Right ventricle myocardium superior (tissue), 1 donor: ENCODE measurements at regions not wholly inside any gene's neighbourhood (a gene's known extent, or its start where the extent isn't known, plus 50 kb on each side); places are given as distances from the start of the nearest gene placed in this dataset.
A peak's percentile ranks its signal among the peaks of the same experiment; 100 is the strongest.
"Not testable (repeated sequence)": the region's sequence is repeated elsewhere in the genome, so short reads cannot be mapped to it uniquely, and the experiment has no call there.

ENCODE experiments used
- ATAC-seq: fragments of 200-7000 bp; cut with Tn5 transposase; one replicate; pipeline ENCODE4 v1.9.1; 2020; ENCODE audit warnings: mild to moderate bottlenecking; ENCODE audit not compliant: poor library complexity
- DNase-seq: peaks from one replicate; pipeline ENCODE4 v3.0.0-alpha.2; 2020
- intact Hi-C: fragments of 100-400 bp; cut with DNase I; formaldehyde crosslinking; loops from one replicate; pipeline ENCODE4 v1.11.2; 2022
- donor health status: DM: no; HTN: yes; CAD: no; lungs with severe emphysema.

DNA sequence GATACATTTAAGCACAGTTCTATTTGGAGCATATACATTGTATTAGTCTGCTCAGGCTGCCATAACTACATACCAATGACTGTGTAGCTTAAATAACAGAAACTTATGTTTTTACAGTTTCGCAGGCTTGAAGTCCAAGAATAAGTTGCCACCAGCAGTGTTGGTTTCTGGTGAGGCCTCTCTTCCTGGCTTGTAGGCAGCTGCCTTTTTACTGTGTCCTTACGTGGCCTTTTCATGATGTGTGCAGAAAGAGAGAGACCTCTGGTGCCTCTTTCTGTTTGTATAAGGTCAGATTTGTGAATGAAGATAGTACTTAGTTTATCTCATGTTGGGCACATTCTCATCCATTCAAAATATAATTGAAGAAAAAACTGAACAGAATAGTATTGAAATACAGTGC lies 636.6 kb downstream of the FLRT2 start:
- intact Hi-C loops: no loop called here
- no peak for DNase-seq
- no peak for ATAC-seq

DNA sequence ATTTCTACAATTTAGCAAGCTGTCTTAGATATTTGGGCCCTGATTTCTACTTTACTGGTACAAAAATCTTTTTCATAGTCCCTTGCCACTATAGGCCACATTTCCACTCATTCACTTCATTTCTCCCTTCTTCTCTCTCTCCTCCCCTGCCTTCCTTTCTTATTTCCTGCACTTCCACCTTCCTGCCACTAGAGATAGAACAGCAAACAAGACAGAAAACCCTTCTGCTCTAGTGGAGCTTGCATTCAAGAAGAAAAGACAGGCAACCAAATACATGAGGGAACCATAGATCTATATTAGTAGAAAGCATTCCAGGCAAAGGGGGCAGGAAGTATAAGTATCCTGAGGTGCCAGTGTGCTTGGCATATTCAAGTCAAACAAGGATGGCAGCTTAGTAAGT lies 623.5 kb downstream of the FLRT2 start:
- no peak for DNase-seq
- ATAC-seq: no peak
- intact Hi-C loops: no loop called here

DNA sequence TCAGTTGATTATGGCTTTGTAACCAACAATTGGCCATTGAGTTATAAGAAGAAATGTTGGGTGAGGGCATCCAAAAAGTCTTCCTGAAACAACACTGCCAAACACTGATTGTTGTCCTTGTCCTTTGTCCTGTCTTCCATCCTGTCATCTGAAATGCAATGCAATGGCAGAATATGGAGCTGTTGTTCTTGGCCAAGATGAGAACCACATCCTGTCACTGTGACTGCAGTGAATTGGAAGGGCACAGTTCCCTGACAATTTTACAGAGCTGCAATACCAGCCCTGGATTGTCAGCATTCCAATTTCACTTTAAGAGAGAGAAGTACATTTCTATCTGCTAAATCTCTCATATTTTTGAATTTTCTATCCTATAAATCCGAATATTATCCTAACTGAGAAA lies 613.3 kb downstream of the FLRT2 start:
- intact Hi-C loops: no loop called here
- ATAC-seq: no peak
- no peak for DNase-seq

GRCh38 chr14:86141966-86142365 lies 612.0 kb downstream of the FLRT2 start:
- no peak for DNase-seq
- intact Hi-C loops: no loop called here
- ATAC-seq: no peak

- ATAC-seq (no peak), DNase-seq (no peak)
- intact Hi-C loops: no loop called here
Observed at GRCh38 chr14:86129426-86129825, 599.5 kb downstream of the FLRT2 start.

DNA sequence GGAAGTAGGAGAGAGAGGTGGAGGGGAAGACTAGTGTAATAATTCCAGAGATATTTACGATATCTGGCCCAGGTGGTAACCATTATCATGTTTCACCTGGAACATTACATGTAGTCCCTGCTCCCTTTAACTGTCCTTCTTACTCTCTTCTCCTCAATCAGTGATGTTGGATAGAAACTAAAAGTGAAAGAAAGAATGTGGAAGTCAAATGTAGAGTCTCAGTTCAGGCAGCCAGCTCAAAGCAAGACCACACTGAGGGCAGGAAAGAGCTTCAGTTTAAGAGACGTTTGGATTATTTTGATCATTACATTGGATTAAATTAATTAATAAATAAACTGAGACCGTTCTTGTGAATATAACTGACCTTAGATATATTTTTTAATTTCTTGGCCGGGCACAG lies 594.4 kb downstream of the FLRT2 start:
- ATAC-seq (no peak), DNase-seq (no peak)
- intact Hi-C loops: no loop called here

- no peak for DNase-seq
- intact Hi-C loops: no loop called here
- ATAC-seq: no peak
Observed at GRCh38 chr14:86115972-86116371, 586.0 kb downstream of the FLRT2 start.

DNA sequence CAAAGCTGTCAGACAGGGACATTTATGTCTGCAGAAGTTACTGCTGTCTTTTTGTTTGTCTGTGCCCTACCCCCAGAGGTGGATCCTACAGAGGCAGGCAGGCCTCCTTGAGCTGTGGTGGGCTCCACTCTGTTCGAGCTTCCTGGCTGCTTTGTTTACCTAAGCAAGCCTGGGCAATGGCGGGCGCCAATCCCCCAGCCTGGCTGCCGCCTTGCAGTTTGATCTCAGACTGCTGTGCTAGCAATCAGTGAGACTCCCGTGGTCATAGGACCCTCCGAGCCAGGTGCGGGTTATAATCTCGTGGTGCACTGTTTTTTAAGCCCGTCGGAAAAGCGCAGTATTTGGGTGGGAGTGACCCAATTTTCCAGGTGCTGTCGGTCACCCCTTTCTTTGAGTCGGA lies 580.9 kb downstream of the FLRT2 start:
- ATAC-seq, intact Hi-C loops: not testable (repeated sequence)
- DNase-seq: peak; percentile 28

DNA sequence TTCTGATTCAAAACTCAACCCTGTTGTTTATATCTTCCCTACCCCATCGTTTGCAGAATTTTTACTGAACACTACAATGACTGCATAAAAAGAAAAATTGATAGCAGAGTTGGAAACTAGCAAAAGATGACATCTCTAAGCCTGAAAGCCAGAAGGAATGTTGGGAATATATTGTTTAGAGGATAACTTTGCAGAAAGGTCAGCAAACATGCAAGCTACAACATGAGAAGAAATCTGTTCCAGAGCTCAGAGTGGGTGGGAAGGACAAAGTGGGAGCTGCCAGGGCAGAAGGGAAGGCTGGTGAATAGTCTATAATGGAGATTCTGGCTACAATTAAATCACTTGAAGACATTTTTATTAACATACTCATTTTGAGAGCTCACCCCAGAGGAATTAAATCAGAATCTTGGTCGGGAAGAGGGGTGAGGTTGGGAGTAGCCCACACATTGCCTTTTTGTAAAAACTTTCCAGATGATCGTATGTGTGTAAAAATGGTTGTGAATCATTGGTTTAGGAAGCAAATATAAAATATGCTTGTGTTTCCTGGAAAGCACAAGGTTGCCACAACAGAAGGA lies 574.8 kb downstream of the FLRT2 start:
- no peak for DNase-seq
- no peak for ATAC-seq
- intact Hi-C loops: no loop called here

DNA sequence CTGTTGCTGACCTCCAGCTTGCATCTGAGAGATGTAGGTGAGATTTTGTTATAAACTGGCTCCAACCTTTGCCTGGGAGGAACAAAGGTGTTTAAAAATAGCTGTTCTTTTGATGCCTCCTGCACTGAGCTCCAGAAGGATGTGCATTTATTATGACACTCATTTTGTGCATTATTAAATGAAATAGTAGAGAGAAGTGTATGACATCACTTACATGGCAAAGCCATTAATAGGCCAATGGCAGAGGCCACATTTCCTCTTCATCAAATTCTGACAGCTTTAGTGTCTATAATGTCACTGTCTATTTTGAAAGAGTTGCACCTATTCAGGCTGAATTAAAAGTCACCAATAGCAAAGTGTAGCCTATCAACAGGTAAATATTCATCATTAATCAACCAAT lies 564.6 kb downstream of the FLRT2 start:
- DNase-seq (no peak), ATAC-seq (no peak)
- intact Hi-C loops: no loop called here

DNA sequence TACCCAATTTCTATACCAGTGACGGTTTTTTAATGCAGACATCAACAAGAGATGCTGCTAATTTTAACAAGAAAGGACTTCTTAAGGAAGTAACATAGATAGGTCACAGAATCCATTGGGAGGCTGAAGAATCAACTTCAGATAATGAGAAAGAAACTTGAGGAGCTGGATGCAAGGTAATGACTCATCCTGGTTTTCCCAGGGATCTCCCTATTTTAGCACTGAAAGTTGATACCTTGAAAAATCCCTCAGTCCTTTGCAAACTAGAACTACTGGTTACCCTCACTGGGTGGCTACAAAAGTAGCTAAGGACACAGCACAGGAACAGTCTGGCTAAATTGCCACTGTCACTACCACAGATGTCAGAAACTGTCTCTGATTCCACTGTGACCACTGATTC lies 561.9 kb downstream of the FLRT2 start:
- no peak for DNase-seq
- intact Hi-C loops: no loop called here
- ATAC-seq: no peak

- DNase-seq (no peak), ATAC-seq (no peak)
- intact Hi-C loops: no loop called here
Observed at GRCh38 chr14:86088156-86088555, 558.2 kb downstream of the FLRT2 start.

GRCh38 chr14:86087377-86087776 lies 557.4 kb downstream of the FLRT2 start:
- DNase-seq (no peak), ATAC-seq (no peak)
- intact Hi-C loops: no loop called here

DNA sequence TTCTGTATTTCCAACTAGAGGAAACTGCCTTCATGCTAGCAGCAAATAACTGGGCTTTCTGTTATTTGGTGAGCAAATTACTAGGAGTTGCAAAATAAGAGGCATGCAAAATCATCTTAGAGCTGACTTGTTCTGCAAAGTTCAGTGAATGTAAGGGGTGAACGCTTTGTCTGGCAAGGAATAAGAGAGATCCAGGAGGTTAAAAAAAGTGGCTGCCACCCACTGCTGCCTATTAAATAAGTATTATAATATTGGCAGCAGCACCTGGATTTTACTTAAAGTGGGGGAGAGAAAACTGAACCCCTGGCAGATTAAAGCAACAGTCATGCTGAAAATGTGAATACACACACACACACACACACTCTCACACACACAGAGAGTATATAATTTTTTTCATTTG lies 557.0 kb downstream of the FLRT2 start:
- DNase-seq: no peak
- ATAC-seq: no peak
- intact Hi-C loops: no loop called here

GRCh38 chr14:86084097-86084496 lies 554.2 kb downstream of the FLRT2 start:
- no peak for ATAC-seq
- intact Hi-C loops: no loop called here
- DNase-seq: no peak

DNA sequence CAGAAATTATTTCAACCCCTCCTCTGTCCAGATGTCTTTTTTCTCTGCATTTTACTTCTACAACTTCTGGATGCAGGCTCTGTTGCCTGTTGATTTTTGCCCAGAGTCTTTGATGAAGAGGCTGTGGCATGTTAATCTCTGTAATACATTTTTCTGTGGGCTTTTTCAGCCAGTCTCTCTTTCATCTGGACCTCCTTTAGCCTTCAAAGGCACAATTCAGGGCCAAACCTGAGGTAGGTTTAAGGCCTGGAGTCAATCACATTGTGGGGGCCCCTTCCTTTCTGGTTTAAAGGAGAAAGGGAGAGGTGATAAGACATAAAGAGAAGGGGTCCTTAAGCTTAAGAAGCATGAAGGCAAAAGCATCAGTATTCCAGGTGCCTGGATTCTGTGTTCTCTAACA lies 553.7 kb downstream of the FLRT2 start:
- ATAC-seq: no peak
- no peak for DNase-seq
- intact Hi-C loops: no loop called here

- no peak for ATAC-seq
Observed at GRCh38 chr14:86072116-86072894, 542.4 kb downstream of the FLRT2 start.

GRCh38 chr14:86066651-86067050 lies 536.7 kb downstream of the FLRT2 start:
- ATAC-seq: no peak
- no peak for DNase-seq
- intact Hi-C loops: no loop called here

More at GRCh38 chr14:86072116-86072894, 542.4 kb downstream of the FLRT2 start:
- no peak for DNase-seq
- intact Hi-C loops: no loop called here

DNA sequence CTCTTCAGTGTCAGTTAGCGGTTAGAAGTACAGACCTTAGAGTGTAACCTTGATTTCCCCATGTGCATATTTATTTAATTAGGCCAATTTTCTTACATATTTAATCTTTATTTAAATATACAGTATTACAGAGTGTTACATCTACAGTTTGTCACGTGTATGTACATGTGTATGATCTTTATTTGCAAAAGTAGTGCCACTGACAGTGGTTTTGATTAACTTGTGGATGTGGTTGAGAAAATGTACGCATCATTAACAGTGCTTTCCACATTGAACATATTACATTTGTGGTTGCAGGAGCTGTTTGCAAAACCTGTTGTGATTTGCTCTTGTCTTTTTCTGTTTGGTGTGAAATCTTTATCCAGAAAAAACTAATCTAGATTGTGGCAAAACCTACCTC lies 535.5 kb downstream of the FLRT2 start:
- ATAC-seq (no peak), DNase-seq (no peak)
- intact Hi-C loops: no loop called here

DNA sequence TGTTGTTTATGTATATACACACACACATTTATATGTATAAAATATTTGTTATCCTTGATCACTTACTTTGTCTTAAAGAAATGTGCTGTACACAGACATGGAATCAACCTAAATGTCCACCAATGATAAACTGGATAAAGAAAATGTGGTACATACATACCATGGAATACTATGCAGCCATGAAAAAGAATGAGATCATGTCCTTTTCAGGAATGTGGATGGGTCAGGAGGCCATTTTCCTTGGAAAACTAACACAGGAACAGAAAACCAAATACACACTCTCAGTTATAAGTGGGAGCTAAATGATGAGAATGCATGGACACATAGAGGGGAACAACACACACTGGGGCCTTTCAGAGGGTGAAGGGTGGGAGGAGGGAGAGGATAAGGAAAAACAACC lies 534.7 kb downstream of the FLRT2 start:
- ATAC-seq, DNase-seq, intact Hi-C loops: not testable (repeated sequence)
